ENCODE measurements at regions not wholly inside any gene's neighbourhood (a gene's known extent, or its start where the extent isn't known, plus 50 kb on each side); places are given as distances from the start of the nearest gene placed in this dataset.

- DNase-seq (ENCODE audit: low spot score) (no peak), FAIRE-seq (no peak), ATAC-seq (no peak)
- peaks cover 0 to 3% of the 10 kb centered on the region in 2 experiments; a peak in 2 of 5 replicates for H3K27me3 ChIP-seq (ENCODE audit: control insufficient read depth in 1 of 2, insufficient read depth in 2 of 2, low read length in 2 of 2)
- H3K4me1 ChIP-seq (ENCODE audit: insufficient read depth, low read length) = peaks cover 5% of the 10 kb centered on the region; the same call in 1 of the 2 replicates
- no peak overlapping the region for H2AFZ ChIP-seq (ENCODE audit: low read length)
- H3K27ac ChIP-seq (ENCODE audit: extremely low read length, insufficient read depth, low read length) = no peak overlapping the region
- BruUV-seq (replicated peaks) = no TSS peak
- intact Hi-C loops (cut with micrococcal nuclease; ENCODE audit: unreplicated experiment) (no loop called here), in situ Hi-C loops (cut with HindIII; ENCODE audit: extremely low pct_ligation_motif_present, low pct_unique_long_range_greater_than_20kb) (no loop called here)
- no peak overlapping the region for H3K4me2 ChIP-seq (ENCODE audit: low read depth, low read length)
- 0% methylated on average over 1 of the region's 1 CpG for WGBS (ENCODE audit: low lambda C conversion rate)
- no peaks in the 10 kb centered on the region for H3K36me3 ChIP-seq (replicated peaks in 1 of 2; ENCODE audit: control insufficient read depth in 1 of 2, insufficient read depth in 2 of 2, low read length in 2 of 2)
- no peaks in the 10 kb centered on the region for H3K79me2 ChIP-seq (ENCODE audit: insufficient read depth, low read length)
- no peak overlapping the region for H3K4me3 ChIP-seq (replicated peaks in 1 of 3; ENCODE audit: insufficient read depth in 1 of 3, low read depth in 2 of 3, low read length in 3 of 3)
- H3K9me3 ChIP-seq (ENCODE audit: low read length) = no peaks in the 10 kb centered on the region
- no peaks in the 10 kb centered on the region for H4K20me1 ChIP-seq (ENCODE audit: insufficient read depth, low read length)
- ChIA-PET CTCF (ENCODE audit: low intra/inter-chr PET ratio, low total read pairs) (no interaction called here), POLR2A (no interaction called here)
- H3K9ac ChIP-seq (ENCODE audit: insufficient read depth, low read depth, low read length) = no peak overlapping the region
- no peak for TF ChIP-seq NR2C2 (CRISPR knock-in tag; IDR thresholded peaks at IDR 0.05; ENCODE audit: borderline replicate concordance)
- no peak for TF ChIP-seq KIAA2018 (CRISPR knock-in tag; IDR thresholded peaks at IDR 0.05; ENCODE audit: borderline replicate concordance)
- no peak for TF ChIP-seq POLR2A (IDR thresholded peaks at IDR 0.05; ENCODE audit: insufficient read depth in 1 of 2, low read depth in 2 of 2, low read length in 2 of 2)
- TF ChIP-seq BCL6 (CRISPR knock-in tag; IDR thresholded peaks at IDR 0.05) = no peak
- no peak for TF ChIP-seq ZBTB38 (CRISPR knock-in tag; IDR thresholded peaks at IDR 0.05)
- TF ChIP-seq NCOA5 (CRISPR knock-in tag; IDR thresholded peaks at IDR 0.05) = no peak
- TF ChIP-seq ZNF615 (CRISPR knock-in tag; IDR thresholded peaks at IDR 0.05; ENCODE audit: borderline replicate concordance) = no peak
- TF ChIP-seq FOXO4 (CRISPR knock-in tag; conservative IDR thresholded peaks at IDR 0.05) = no peak
- no peak for TF ChIP-seq TFAP4 (IDR thresholded peaks at IDR 0.05; ENCODE audit: borderline replicate concordance, low read depth)
- TF ChIP-seq CBX2 (IDR thresholded peaks at IDR 0.05; ENCODE audit: low read depth, low read length) = no peak
- TF ChIP-seq CBX2 (CRISPR knock-in tag; IDR thresholded peaks at IDR 0.05; ENCODE audit: low read depth) = no peak
- no peak for TF ChIP-seq MEF2D (CRISPR knock-in tag; IDR thresholded peaks at IDR 0.05)
- TF ChIP-seq AHR (CRISPR knock-in tag; IDR thresholded peaks at IDR 0.05) = no peak
- no peak for TF ChIP-seq MNT (IDR thresholded peaks at IDR 0.05)
- TF ChIP-seq ZNF780A (CRISPR knock-in tag; IDR thresholded peaks at IDR 0.05) = no peak
Observed at GRCh38 chr6:40877362-40877761, 161.7 kb downstream of the UNC5CL start.
